ENCODE measurements at regions not wholly inside any gene's neighbourhood (a gene's known extent, or its start where the extent isn't known, plus 50 kb on each side); places are given as distances from the start of the nearest gene placed in this dataset.

GRCh38 chr12:9325471-9325870, 117.3 kb upstream of the PZP start:
- ATAC-seq (no peak), DNase-seq (ENCODE audit: low spot score) (no peak)
- peaks cover 5% of the 10 kb centered on the region for H3K27me3 Mint-ChIP-seq (ENCODE audit: insufficient read depth, low read depth, poor library complexity)
- no peaks in the 10 kb centered on the region for H3K9me3 Mint-ChIP-seq
- Histone ChIP-seq H3K36me3 (ENCODE audit: insufficient read depth) (no peaks in the 10 kb centered on the region), H3K9me2 (ENCODE audit: insufficient read depth) (no peaks in the 10 kb centered on the region), H3F3A (replicated peaks; ENCODE audit: low read depth) (no peaks in the 10 kb centered on the region), H2AFZ (no peak overlapping the region), H3K4me1 (ENCODE audit: insufficient read depth) (no peaks in the 10 kb centered on the region), H3K4me2 (no peak overlapping the region), H4K20me1 (replicated peaks; ENCODE audit: insufficient read depth) (no peaks in the 10 kb centered on the region), H3K79me2 (replicated peaks; ENCODE audit: insufficient read depth) (no peaks in the 10 kb centered on the region), H3K27ac (ENCODE audit: low read depth) (no peak overlapping the region), H3K27me3 (ENCODE audit: insufficient read depth) (no peaks in the 10 kb centered on the region), H3K4me3 (no peak overlapping the region)
- H3K4me3 Mint-ChIP-seq = no peak overlapping the region
- H3K4me1 Mint-ChIP-seq = no peaks in the 10 kb centered on the region
- TF ChIP-seq ZNF331 (CRISPR knock-in tag; IDR thresholded peaks at IDR 0.05; ENCODE audit: low read depth) = no peak
- TF ChIP-seq CREB1 (CRISPR knock-in tag; IDR thresholded peaks at IDR 0.05; ENCODE audit: low read depth) = no peak
- no peak for TF ChIP-seq NANOG (IDR thresholded peaks at IDR 0.05; ENCODE audit: borderline replicate concordance)
- TF ChIP-seq STAT1 (IDR thresholded peaks at IDR 0.05; ENCODE audit: unreplicated experiment) = no peak
- TF ChIP-seq CTCF (conservative IDR thresholded peaks at IDR 0.05; ENCODE audit: low read depth in 2 of 2) = no peak
- no peak for TF ChIP-seq REST (IDR thresholded peaks at IDR 0.05; ENCODE audit: unreplicated experiment)
- TF ChIP-seq JUNB (IDR thresholded peaks at IDR 0.05; ENCODE audit: unreplicated experiment) = no peak
- H3K36me3 Mint-ChIP-seq (ENCODE audit: low read depth) = no peaks in the 10 kb centered on the region
- no peak overlapping the region for H3K27ac Mint-ChIP-seq

- Histone ChIP-seq H2AFZ (no peak overlapping the region), H3K4me1 (ENCODE audit: insufficient read depth) (no peaks in the 10 kb centered on the region), H3K4me2 (no peak overlapping the region), H3K36me3 (ENCODE audit: insufficient read depth) (no peaks in the 10 kb centered on the region), H4K20me1 (replicated peaks; ENCODE audit: insufficient read depth) (no peaks in the 10 kb centered on the region), H3K79me2 (replicated peaks; ENCODE audit: insufficient read depth) (no peaks in the 10 kb centered on the region), H3K9me2 (ENCODE audit: insufficient read depth) (no peaks in the 10 kb centered on the region), H3K27ac (ENCODE audit: low read depth) (no peak overlapping the region), H3K4me3 (no peak overlapping the region), H3F3A (replicated peaks; ENCODE audit: low read depth) (no peaks in the 10 kb centered on the region), H3K27me3 (ENCODE audit: insufficient read depth) (no peaks in the 10 kb centered on the region)
- H3K4me1 Mint-ChIP-seq = no peaks in the 10 kb centered on the region
- no peak overlapping the region for H3K27ac Mint-ChIP-seq
- ATAC-seq (no peak), DNase-seq (ENCODE audit: low spot score) (no peak)
- no peak overlapping the region for H3K4me3 Mint-ChIP-seq
- peaks cover 5% of the 10 kb centered on the region for H3K27me3 Mint-ChIP-seq (ENCODE audit: insufficient read depth, low read depth, poor library complexity)
- H3K36me3 Mint-ChIP-seq (ENCODE audit: low read depth) = no peaks in the 10 kb centered on the region
- H3K9me3 Mint-ChIP-seq = no peaks in the 10 kb centered on the region
- no peak for TF ChIP-seq ZNF331 (CRISPR knock-in tag; IDR thresholded peaks at IDR 0.05; ENCODE audit: low read depth)
- TF ChIP-seq STAT1 (IDR thresholded peaks at IDR 0.05; ENCODE audit: unreplicated experiment) = no peak
- TF ChIP-seq EZH2 (IDR thresholded peaks at IDR 0.05; ENCODE audit: low read depth, unreplicated experiment) = no peak
- no peak for TF ChIP-seq CREB1 (CRISPR knock-in tag; IDR thresholded peaks at IDR 0.05; ENCODE audit: low read depth)
- TF ChIP-seq REST (IDR thresholded peaks at IDR 0.05; ENCODE audit: unreplicated experiment) = no peak
- no peak for TF ChIP-seq CTCF (conservative IDR thresholded peaks at IDR 0.05; ENCODE audit: low read depth in 2 of 2)
- no peak for TF ChIP-seq ZNF114 (CRISPR knock-in tag; IDR thresholded peaks at IDR 0.05)
- no peak for TF ChIP-seq ETS1 (IDR thresholded peaks at IDR 0.05)
- TF ChIP-seq NANOG (IDR thresholded peaks at IDR 0.05; ENCODE audit: borderline replicate concordance) = no peak
These were observed 116.6 kb upstream of the PZP start for GRCh38 chr12:9324782-9325181.

Measured in GM23338 (cell line).